ENCODE measurements at regions not wholly inside any gene's neighbourhood (a gene's known extent, or its start where the extent isn't known, plus 50 kb on each side); places are given as distances from the start of the nearest gene placed in this dataset.

DNA sequence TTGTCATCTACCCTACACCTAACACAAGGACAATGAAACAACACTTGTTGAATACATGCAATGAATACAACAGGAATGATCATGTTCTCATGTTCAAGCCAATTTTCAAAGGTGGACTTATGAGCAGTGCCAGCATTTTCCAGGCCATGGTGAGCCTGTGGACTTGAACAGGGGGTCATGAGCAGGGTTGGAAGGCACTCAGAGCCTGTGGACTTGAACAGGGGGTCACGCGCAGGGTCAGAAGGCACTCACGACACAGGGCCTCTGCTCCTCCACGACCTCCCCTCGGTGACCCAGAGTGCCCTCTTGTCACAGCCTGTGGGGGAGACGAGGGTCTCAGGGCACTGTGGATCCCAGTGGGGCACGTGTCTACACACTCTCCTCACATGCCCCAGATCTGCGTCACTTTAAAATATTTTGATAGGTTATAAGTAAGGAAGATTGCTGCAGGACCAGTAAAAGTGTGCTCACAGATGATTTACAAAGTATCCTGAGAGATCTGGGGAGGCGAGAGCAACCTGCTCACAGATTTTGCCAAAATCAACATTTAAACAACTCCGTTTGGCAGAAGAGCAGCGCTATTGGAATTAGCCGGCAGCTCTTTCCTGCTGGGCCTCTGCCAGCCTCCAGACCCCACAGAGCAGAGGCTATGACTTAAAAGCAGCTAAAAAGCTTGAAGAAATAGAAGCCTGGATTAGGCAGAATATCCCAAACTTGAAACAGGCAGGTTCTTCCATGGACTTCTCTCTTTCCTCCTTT is 121.9 kb downstream of the TMEM18 start:
- H3K9me3 Mint-ChIP-seq, result no peaks in the 10 kb centered on the region
- no peaks in the 10 kb centered on the region for H3K36me3 Mint-ChIP-seq (ENCODE audit: low read depth)
- H3K4me3 Mint-ChIP-seq, result no peak overlapping the region
- peaks cover 21% of the 10 kb centered on the region for H3K27me3 Mint-ChIP-seq
- no peaks in the 10 kb centered on the region for H3K4me1 Mint-ChIP-seq
- no peak for ATAC-seq (replicated peaks)
- no peak overlapping the region for H3K27ac Mint-ChIP-seq

DNA sequence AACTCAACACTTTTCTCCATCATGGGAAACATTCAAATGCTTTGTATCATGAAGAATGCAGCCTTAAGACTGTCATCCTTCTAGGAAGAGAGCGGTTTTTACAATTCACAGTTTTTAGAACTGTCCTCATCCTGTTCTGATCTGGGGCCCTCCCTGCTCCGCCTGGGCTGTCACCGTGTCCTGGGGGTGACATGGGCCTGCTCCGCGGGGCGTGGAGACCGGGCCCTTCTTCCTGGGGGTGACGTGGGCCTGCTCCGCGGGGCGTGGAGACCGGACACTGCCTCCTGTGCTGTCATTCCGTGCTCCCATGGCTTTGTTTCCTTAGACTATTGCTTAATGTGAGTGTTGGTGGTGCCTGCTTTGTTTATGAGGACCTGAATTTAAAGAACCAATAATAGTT is 122.8 kb downstream of the TMEM18 start:
- peaks cover 23% of the 10 kb centered on the region for H3K27me3 Mint-ChIP-seq
- H3K36me3 Mint-ChIP-seq (ENCODE audit: low read depth), result no peaks in the 10 kb centered on the region
- no peaks in the 10 kb centered on the region for H3K9me3 Mint-ChIP-seq
- H3K27ac Mint-ChIP-seq, result no peak overlapping the region
- no peaks in the 10 kb centered on the region for H3K4me1 Mint-ChIP-seq
- ATAC-seq (replicated peaks), result no peak
- no peak overlapping the region for H3K4me3 Mint-ChIP-seq

DNA sequence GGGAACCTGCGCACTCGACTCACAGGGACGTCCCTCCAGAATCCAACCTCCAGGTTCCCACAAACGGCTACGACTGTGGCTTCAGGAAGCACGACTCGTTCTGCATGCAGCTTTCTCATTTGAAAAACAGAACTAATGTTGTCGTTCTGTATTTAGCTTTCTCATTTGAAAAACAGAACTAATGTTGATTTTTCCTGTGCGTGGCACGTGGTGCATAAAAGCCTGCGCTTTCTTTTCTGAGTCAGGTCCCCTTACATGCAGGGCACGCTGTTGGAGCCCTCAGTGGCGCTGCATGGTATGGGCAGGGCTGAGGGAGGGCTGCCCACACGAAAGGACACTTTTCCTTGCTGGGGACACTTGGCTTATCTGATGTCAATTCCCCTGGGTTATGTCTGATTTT is 124.3 kb downstream of the TMEM18 start:
- Mint-ChIP-seq H3K27ac (no peak overlapping the region), H3K36me3 (ENCODE audit: low read depth) (no peaks in the 10 kb centered on the region), H3K4me3 (no peak overlapping the region), H3K4me1 (no peaks in the 10 kb centered on the region), H3K9me3 (no peaks in the 10 kb centered on the region), H3K27me3 (peaks cover 16% of the 10 kb centered on the region)
- no peak for ATAC-seq (replicated peaks)

DNA sequence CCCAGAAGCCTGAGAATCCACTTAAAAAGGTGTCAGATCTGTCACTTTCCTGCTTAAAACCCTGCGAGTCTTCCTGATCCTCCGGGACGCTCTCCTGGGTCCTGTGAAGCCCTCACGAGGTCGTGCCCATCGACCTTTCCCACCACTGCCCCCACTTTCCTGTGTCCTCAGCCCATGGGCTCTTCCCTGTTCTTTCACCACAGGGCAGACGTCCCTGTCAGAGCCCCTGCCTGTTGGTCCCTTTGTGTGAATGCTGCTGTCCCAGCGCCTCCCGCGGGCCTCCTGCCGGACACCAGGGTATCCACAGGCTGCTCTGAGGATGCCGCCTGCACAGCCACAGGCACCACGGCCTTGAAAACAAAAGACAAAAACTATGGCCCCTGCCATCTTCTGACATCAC is 125.6 kb downstream of the TMEM18 start:
- H3K9me3 Mint-ChIP-seq, result no peaks in the 10 kb centered on the region
- H3K27me3 Mint-ChIP-seq, result peaks cover 23% of the 10 kb centered on the region
- no peaks in the 10 kb centered on the region for H3K4me1 Mint-ChIP-seq
- no peak overlapping the region for H3K4me3 Mint-ChIP-seq
- ATAC-seq (replicated peaks), result no peak
- no peaks in the 10 kb centered on the region for H3K36me3 Mint-ChIP-seq (ENCODE audit: low read depth)
- no peak overlapping the region for H3K27ac Mint-ChIP-seq

DNA sequence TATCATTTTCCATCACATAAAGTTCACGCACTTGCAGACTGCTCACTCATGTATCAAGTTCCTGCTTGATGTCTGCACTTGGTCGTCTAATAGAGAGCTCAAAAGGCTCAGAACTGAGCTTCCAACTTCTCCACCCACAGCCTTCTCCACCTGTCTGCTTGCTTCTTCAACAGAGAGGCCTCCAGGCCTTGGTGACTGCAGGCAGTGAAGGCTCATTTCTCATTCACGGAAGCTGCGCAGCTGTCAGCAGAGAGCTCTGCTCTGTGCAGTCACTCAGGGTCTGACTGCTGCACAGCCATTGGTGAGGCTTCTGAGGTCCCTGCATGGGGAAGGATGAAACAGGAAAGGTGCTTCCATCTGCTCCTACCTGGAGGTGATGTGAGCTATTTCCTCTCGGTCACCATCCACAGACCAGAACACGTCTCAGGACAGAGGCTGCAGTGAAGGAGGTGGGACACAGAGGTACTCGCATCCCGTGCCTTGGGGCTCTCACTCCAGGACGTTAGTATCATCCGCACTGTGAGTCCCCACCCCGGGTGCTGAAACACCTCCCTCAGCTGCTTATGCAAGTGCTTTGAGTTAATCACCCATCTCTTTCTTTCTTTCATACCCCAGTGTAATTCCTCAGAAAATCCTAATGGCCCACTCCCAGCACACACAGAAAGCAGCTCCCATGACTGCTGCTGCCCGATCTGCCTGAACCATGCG is 126.2 kb downstream of the TMEM18 start:
- no peak overlapping the region for H3K4me3 Mint-ChIP-seq
- no peaks in the 10 kb centered on the region for H3K4me1 Mint-ChIP-seq
- no peak for ATAC-seq (replicated peaks)
- no peaks in the 10 kb centered on the region for H3K36me3 Mint-ChIP-seq (ENCODE audit: low read depth)
- H3K27me3 Mint-ChIP-seq, result peaks cover 23% of the 10 kb centered on the region
- no peaks in the 10 kb centered on the region for H3K9me3 Mint-ChIP-seq
- no peak overlapping the region for H3K27ac Mint-ChIP-seq

DNA sequence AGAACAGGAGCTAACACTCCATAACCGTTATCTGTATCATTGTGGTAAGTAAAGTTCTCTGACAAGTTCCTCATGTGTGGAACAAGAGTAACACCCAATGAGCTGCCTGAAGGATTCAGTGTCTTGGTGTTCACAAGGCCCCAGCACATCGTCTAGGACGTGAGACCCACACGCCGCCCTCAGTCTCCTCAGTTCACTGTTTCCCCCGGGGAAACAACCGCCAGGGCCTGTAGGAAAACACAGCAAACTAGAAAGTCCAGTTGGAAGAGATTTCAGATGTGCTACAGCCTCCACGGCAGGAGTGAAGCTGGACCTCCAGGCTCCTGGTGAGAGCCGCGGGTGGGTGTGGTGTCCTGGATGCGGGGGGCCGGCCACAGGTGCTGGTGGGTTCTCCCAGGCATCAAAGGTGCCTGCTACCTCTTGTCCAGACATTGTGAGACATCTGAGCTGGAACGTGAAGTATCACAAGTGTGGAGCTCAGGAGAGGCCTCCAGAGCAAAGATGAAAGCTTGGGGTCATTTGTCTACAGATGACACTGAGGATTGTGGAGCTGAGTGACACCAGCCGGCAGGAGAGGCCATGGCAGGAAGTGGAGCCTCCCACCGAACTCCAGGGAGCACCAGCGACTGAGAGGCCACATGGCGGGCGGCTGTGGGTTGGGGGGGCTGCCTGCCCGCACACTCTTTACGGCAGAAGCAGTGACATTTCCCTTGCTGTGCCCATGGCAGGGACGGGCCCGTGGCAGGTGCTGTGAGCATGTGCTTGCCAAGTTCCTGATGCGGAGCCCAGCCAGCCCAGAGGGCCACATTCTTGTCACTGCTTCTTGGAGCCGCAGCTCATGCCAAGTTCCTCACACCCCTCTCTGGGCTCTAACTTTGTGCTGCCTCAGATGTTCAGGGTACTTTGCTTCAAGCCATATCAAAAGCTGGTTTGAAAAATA is 131.2 kb downstream of the TMEM18 start:
- no peaks in the 10 kb centered on the region for H3K9me3 Mint-ChIP-seq
- ATAC-seq (replicated peaks), result no peak
- H3K27me3 Mint-ChIP-seq, result peaks cover 32% of the 10 kb centered on the region
- no peak overlapping the region for H3K4me3 Mint-ChIP-seq
- H3K36me3 Mint-ChIP-seq (ENCODE audit: low read depth), result no peaks in the 10 kb centered on the region
- no peak overlapping the region for H3K27ac Mint-ChIP-seq
- H3K4me1 Mint-ChIP-seq, result no peaks in the 10 kb centered on the region

DNA sequence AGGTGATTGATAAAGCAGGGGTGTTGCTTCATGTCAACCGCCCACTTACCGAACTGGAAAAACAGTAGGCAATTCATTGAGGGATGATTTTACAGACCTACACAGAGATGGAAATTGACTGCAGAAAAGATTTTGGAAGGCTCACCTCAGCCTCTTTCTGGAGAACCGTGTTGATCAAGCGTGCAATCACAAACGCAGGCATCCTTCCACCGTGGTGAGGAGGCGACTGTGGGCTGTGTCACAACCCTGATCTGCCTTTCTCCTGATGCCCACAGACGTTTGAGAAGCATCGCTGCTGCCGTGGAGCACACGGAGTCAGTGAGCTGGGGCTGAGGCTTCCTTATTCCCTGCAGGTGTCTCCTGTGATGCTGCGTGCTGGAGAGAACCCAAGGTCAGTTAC is 132.0 kb downstream of the TMEM18 start:
- peaks cover 32% of the 10 kb centered on the region for H3K27me3 Mint-ChIP-seq
- H3K36me3 Mint-ChIP-seq (ENCODE audit: low read depth), result no peaks in the 10 kb centered on the region
- H3K27ac Mint-ChIP-seq, result no peak overlapping the region
- no peaks in the 10 kb centered on the region for H3K9me3 Mint-ChIP-seq
- no peak for ATAC-seq (replicated peaks)
- H3K4me1 Mint-ChIP-seq, result no peaks in the 10 kb centered on the region
- no peak overlapping the region for H3K4me3 Mint-ChIP-seq

DNA sequence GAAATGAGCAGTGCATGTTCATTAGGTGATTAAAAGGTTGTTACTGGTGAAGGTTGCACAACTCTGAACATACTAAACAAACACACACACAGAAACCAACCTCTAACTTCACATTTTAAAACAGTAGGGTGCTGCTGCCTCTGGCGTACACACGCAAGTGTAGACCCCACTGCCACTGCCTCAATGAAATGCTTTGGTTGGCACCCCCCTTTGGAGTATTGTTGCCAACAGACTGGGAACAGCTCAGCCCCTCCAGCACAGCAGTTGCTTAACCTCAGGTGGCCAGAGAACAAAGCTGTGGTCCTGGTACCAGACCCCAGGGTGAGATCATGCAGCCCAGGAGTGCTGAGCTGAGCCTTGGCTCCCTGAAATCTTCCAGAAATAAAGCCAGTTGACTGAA is 138.6 kb downstream of the TMEM18 start:
- Mint-ChIP-seq H3K36me3 (ENCODE audit: low read depth) (no peaks in the 10 kb centered on the region), H3K27ac (no peak overlapping the region), H3K4me1 (no peaks in the 10 kb centered on the region), H3K4me3 (no peak overlapping the region), H3K9me3 (no peaks in the 10 kb centered on the region), H3K27me3 (peaks cover 31% of the 10 kb centered on the region)
- no peak for ATAC-seq (replicated peaks)

DNA sequence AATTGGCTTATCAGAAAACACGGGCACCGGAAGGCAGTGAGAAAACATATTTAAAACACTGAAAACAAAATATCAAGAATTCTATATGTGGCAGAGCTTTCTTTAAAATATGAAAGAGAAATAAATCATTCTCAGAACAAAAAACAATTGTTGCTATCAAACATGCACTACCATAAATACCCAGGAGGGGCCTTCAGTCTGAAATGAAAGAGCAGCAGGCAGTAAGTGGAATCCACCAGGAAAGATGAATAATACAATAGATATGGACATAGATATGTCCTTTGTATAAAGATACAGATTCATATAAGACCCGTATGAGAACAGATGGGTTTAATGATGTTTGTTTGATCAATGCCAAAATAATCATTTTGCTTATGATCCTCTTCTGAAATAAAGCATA is 142.0 kb downstream of the TMEM18 start:
- Mint-ChIP-seq H3K4me1 (no peaks in the 10 kb centered on the region), H3K4me3 (no peak overlapping the region), H3K9me3 (peaks cover 5% of the 10 kb centered on the region), H3K27me3 (peaks cover 29% of the 10 kb centered on the region), H3K27ac (no peak overlapping the region), H3K36me3 (ENCODE audit: low read depth) (no peaks in the 10 kb centered on the region)
- ATAC-seq (replicated peaks), result no peak

DNA sequence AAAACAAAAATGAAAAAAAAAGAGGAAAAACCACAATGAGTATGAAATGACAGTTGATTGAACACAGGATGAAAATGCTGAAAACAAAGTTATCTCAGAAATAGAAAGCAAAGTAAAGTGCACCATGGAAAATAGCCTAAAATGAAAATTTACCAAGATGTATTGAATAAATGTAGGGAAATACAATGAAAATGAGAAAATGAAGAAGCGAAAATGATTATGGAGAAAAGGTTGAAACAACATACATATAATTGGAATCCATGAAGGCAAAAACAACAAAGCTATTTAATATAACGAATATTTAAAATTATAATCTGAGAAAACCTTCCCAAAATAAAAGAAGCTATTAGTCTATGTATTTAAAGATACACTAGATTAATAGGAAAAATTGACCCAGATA is 147.4 kb downstream of the TMEM18 start:
- Mint-ChIP-seq H3K27me3 (peaks cover 19% of the 10 kb centered on the region), H3K4me1 (no peaks in the 10 kb centered on the region), H3K36me3 (ENCODE audit: low read depth) (no peaks in the 10 kb centered on the region), H3K4me3 (no peak overlapping the region), H3K9me3 (peaks cover 5% of the 10 kb centered on the region), H3K27ac (no peak overlapping the region)
- ATAC-seq (replicated peaks), result no peak

DNA sequence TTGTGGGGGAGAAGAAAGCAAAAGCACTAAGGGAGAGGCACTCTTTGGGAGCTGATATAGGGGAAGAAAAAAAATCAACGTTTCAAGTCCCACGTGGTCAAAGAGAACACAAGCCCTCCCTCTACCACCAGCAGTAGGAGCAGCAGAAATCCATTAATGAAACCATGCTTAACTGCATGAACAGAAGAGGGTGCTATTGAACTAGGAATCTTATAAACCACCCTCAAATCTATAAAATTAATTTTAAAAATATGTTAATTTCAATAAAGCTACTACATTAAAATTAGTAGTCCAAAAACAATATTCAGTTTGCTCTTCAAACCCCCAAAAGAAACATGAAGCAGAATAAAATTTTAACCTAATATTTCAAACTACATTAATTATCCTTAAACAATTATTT is 147.8 kb downstream of the TMEM18 start:
- ATAC-seq (replicated peaks), result no peak
- H3K27ac Mint-ChIP-seq, result no peak overlapping the region

DNA sequence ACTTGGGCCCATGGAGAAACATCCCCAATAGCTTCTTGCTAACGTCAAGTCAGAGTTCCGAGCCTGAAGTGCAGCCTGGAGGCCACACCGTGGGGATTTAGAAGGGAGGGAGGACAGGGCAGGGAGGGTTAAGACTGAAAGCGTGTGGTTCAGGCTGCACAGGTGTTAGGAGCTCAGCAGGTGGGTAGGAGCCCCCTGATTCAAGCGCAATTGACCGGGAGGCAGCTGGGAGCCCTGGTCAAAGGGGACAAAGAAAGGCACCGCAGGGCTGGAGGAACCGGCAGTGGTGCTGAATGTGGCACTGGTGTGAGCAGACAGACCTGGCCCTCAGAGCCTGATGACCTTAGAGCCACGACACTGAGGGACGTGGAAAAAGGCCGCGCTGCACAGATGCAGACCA is 149.6 kb downstream of the TMEM18 start:
- Mint-ChIP-seq H3K9me3 (peaks cover 5% of the 10 kb centered on the region), H3K4me1 (no peaks in the 10 kb centered on the region), H3K27me3 (peaks cover 16% of the 10 kb centered on the region), H3K27ac (no peak overlapping the region), H3K4me3 (no peak overlapping the region), H3K36me3 (ENCODE audit: low read depth) (no peaks in the 10 kb centered on the region)
- ATAC-seq (replicated peaks), result no peak

More for the DNA sequence above, 147.8 kb downstream of the TMEM18 start:
- H3K27me3 Mint-ChIP-seq, result peaks cover 15% of the 10 kb centered on the region
- H3K4me3 Mint-ChIP-seq, result no peak overlapping the region
- H3K4me1 Mint-ChIP-seq, result no peaks in the 10 kb centered on the region
- no peaks in the 10 kb centered on the region for H3K36me3 Mint-ChIP-seq (ENCODE audit: low read depth)
- H3K9me3 Mint-ChIP-seq, result peaks cover 5% of the 10 kb centered on the region

DNA sequence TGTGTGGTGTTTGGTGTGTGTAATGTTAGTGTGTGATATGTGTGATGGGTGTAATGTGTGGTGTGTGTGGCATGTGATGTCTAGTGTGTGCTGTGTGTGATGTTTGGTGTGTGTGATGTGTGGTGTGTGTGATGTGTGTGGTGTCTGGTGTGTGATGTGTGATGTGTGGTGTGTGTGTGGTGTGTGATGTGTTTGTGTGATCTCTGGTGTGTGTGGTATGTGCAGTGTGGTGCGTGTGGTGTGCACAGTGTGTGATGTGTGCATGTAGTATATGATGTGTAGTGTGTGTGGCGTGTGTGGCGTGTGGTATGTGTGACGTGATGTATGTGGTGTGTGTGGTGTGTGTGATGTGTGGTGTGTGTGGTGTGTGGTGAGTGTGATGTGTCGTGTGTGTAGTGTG is 150.3 kb downstream of the TMEM18 start:
- ATAC-seq (replicated peaks), result no peak
- Mint-ChIP-seq H3K9me3 (peaks cover 5% of the 10 kb centered on the region), H3K4me3 (no peak overlapping the region), H3K4me1 (no peaks in the 10 kb centered on the region), H3K27ac (no peak overlapping the region), H3K27me3 (peaks cover 14% of the 10 kb centered on the region), H3K36me3 (ENCODE audit: low read depth) (no peaks in the 10 kb centered on the region)

DNA sequence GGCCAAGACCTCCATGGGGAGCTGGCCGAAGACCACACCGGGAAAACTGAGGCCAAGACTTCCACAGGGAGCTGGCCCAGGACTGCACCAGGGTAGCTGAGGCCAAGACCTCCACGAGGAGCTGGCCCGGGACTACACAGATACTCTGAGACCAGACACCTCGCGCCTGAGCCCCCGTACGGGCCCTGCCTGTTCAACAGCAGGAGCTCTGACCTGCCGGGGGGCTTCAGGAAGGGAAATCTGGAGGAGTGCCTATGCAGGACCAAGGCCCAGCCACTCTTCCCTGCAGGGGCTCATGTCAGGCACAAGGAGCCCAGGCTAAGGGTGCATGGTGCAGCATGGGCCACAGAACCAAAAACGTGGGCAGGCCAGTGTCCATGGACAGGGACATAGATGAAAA is 151.6 kb downstream of the TMEM18 start:
- no peak overlapping the region for H3K4me3 Mint-ChIP-seq
- peaks cover 10% of the 10 kb centered on the region for H3K27me3 Mint-ChIP-seq
- no peaks in the 10 kb centered on the region for H3K4me1 Mint-ChIP-seq
- H3K9me3 Mint-ChIP-seq, result no peaks in the 10 kb centered on the region
- no peak for ATAC-seq (replicated peaks)
- H3K27ac Mint-ChIP-seq, result no peak overlapping the region
- H3K36me3 Mint-ChIP-seq (ENCODE audit: low read depth), result no peaks in the 10 kb centered on the region
